Kidney (tissue), 13 donors: ENCODE measurements at regions not wholly inside any gene's neighbourhood (a gene's known extent, or its start where the extent isn't known, plus 50 kb on each side); places are given as distances from the start of the nearest gene placed in this dataset.

Experiments
- DNase-seq, 5 donors: peaks; one replicate each; pipeline ENCODE4 v3.0.0-alpha.2; 2013 to 2020
- FAIRE-seq: peaks from 2 replicates; lab custom pipeline; 2012; peaks lifted over from hg19 to GRCh38; lab: Jason Lieb, UNC
- H3K27ac ChIP-seq, 2 donors: one replicate each; pipeline ENCODE4 v1.7.0; 2013; ENCODE audit warnings: low read depth in 2 of 2, low read length in 2 of 2, inconsistent platforms in 1 of 2
- H3K27me3 ChIP-seq: one replicate; pipeline ENCODE4 v1.7.1; 2013; ENCODE audit warnings: low read length, inconsistent platforms; ENCODE audit not compliant: control insufficient read depth, insufficient read depth
- H3K36me3 ChIP-seq, 3 donors: one replicate each; pipeline versions ENCODE4 v1.7.0 to v1.7.1; 2013; ENCODE audit warnings: low read length in 3 of 3, control low read depth in 1 of 3, inconsistent platforms in 1 of 3; ENCODE audit not compliant: insufficient read depth in 3 of 3, control insufficient read depth in 2 of 3
- H3K4me1 ChIP-seq, 3 donors: one replicate each; pipeline versions ENCODE4 v1.7.0 to v1.7.1; 2013; ENCODE audit warnings: low read length in 3 of 3, inconsistent platforms in 1 of 3, low read depth in 1 of 3; ENCODE audit not compliant: control insufficient read depth in 2 of 3, insufficient read depth in 2 of 3
- H3K4me3 ChIP-seq, 3 donors: one replicate each; pipeline versions ENCODE4 v1.7.0 to v1.8.1; 2013; ENCODE audit warnings: low read length in 3 of 3, control low read depth in 1 of 3, inconsistent platforms in 1 of 3
- H3K9ac ChIP-seq, 3 donors: one replicate each; pipeline versions ENCODE4 v1.7.0 to v1.7.1; 2013; ENCODE audit warnings: low read length in 3 of 3, control low read depth in 1 of 3, inconsistent platforms in 1 of 3
- H3K9me3 ChIP-seq, 3 donors: one replicate each; pipeline versions ENCODE4 v1.7.0 to v1.7.1; 2013; ENCODE audit warnings: low read length in 3 of 3, control low read depth in 1 of 3, inconsistent platforms in 1 of 3; ENCODE audit not compliant: control insufficient read depth in 2 of 3, insufficient read depth in 1 of 3
- CTCF ChIP-seq: IDR thresholded peaks from 3 replicates; pipeline ENCODE4 v1.5.1; 2012; ENCODE audit warnings: mild to moderate bottlenecking, moderate library complexity, borderline replicate concordance; ENCODE audit not compliant: insufficient read depth; ENCODE audit errors: extremely low read depth
- intact Hi-C: fragments of 100-400 bp; cut with DNase I; formaldehyde crosslinking; loops from one replicate; pipeline ENCODE4 v1.11.1; 2022
- donor health status: control.
- donor health status: control.
- donor health status: control.
- donor health status: control.
- donor health status: control.
- donor health status: DM: yes; HTN: yes; CAD: no.
- donor health status: Normal renal cell carcinoma (clear cell type).

GRCh38 chr7:11970132-11970531 lies 138.1 kb upstream of the THSD7A start:
- Histone ChIP-seq H3K4me1 (no peaks in the 10 kb centered on the region), H3K36me3 (no peaks in the 10 kb centered on the region), H3K27ac (no peak overlapping the region), H3K27me3 (no peaks in the 10 kb centered on the region), H3K9me3 (no peaks in the 10 kb centered on the region), H3K4me3 (no peak overlapping the region), H3K9ac (no peak overlapping the region)
- intact Hi-C loops, result no loop called here
- DNase-seq (no peak), FAIRE-seq (no peak)
- TF ChIP-seq CTCF, result no peak

- H3K4me1 ChIP-seq, result no peaks in the 10 kb centered on the region
- H3K4me3 ChIP-seq, result no peak overlapping the region
- DNase-seq (no peak), FAIRE-seq (no peak)
- no peak for TF ChIP-seq CTCF
- H3K9me3 ChIP-seq, result peaks cover 0 to 8% (median 0%) of the 10 kb centered on the region in 3 donors
- no peaks in the 10 kb centered on the region for H3K36me3 ChIP-seq
- intact Hi-C loops, result no loop called here
- no peak overlapping the region for H3K9ac ChIP-seq
- no peaks in the 10 kb centered on the region for H3K27me3 ChIP-seq
- H3K27ac ChIP-seq, result no peak overlapping the region
These were observed 153.4 kb upstream of the THSD7A start for GRCh38 chr7:11985376-11985775.

GRCh38 chr7:11985971-11986370 lies 154.0 kb upstream of the THSD7A start:
- Histone ChIP-seq H3K9me3 (peaks cover 0 to 8% (median 0%) of the 10 kb centered on the region in 3 donors), H3K9ac (no peak overlapping the region), H3K36me3 (no peaks in the 10 kb centered on the region), H3K27me3 (no peaks in the 10 kb centered on the region), H3K4me1 (no peaks in the 10 kb centered on the region), H3K4me3 (no peak overlapping the region), H3K27ac (no peak overlapping the region)
- DNase-seq, result no peak
- TF ChIP-seq CTCF, result no peak
- intact Hi-C loops, result no loop called here
- FAIRE-seq, result no peak

GRCh38 chr7:11988186-11988585 lies 156.2 kb upstream of the THSD7A start:
- intact Hi-C loops, result no loop called here
- no peak overlapping the region for H3K27ac ChIP-seq
- peaks cover 0 to 8% (median 0%) of the 10 kb centered on the region in 3 donors for H3K9me3 ChIP-seq
- H3K36me3 ChIP-seq, result no peaks in the 10 kb centered on the region
- H3K4me1 ChIP-seq, result no peaks in the 10 kb centered on the region
- FAIRE-seq, result no peak
- no peaks in the 10 kb centered on the region for H3K27me3 ChIP-seq
- no peak for DNase-seq
- no peak overlapping the region for H3K4me3 ChIP-seq
- no peak for TF ChIP-seq CTCF
- H3K9ac ChIP-seq, result no peak overlapping the region
